SU-DHL-6 (cell line): ENCODE measurements at regions not wholly inside any gene's neighbourhood (a gene's known extent, or its start where the extent isn't known, plus 50 kb on each side); places are given as distances from the start of the nearest gene placed in this dataset.

ENCODE experiments used
- H2AFZ ChIP-seq: fragments of 200-600 bp; sonication (generic); 2 replicates; pipeline ENCODE4 v1.6.1; 2014; ENCODE audit warnings: low read depth, mild to moderate bottlenecking, moderate library complexity, mixed read lengths, antibody characterized with exemption, low read length; ENCODE audit not compliant: severe bottlenecking
- H3F3A ChIP-seq: fragments of 200-600 bp; shearing (Covaris generic); 2 replicates; pipeline ENCODE4 v1.6.0; 2016; ENCODE audit warnings: antibody characterized with exemption, mild to moderate bottlenecking; ENCODE audit not compliant: insufficient read depth
- H3K27ac ChIP-seq: fragments of 200-600 bp; sonication (generic); 2 replicates; pipeline ENCODE4 v1.5.1; 2016; ENCODE audit warnings: low read depth, mild to moderate bottlenecking, low read length, moderate library complexity, mixed read lengths
- H3K27me3 ChIP-seq: fragments of 200-600 bp; sonication (generic), shearing (Covaris generic); 2 replicates; pipeline ENCODE4 v1.6.0; 2014; ENCODE audit warnings: mild to moderate bottlenecking, low read length
- H3K36me3 ChIP-seq: fragments of 200-600 bp; sonication (generic); 2 replicates; pipeline ENCODE4 v1.6.1; 2014; ENCODE audit warnings: mild to moderate bottlenecking, low read length, mixed read lengths
- H3K4me2 ChIP-seq: fragments of 300-600, 200-600 bp; shearing (Covaris generic), sonication (generic); 2 replicates; pipeline ENCODE4 v1.6.0; 2014; ENCODE audit warnings: low read length, low read depth, mild to moderate bottlenecking; ENCODE audit not compliant: poor library complexity, severe bottlenecking
- H3K4me3 ChIP-seq: fragments of 200-600 bp; sonication (generic); 2 replicates; pipeline ENCODE4 v1.5.1; 2014; ENCODE audit warnings: antibody characterized with exemption, low read length, mild to moderate bottlenecking, mixed read lengths; ENCODE audit not compliant: insufficient read depth, poor library complexity, severe bottlenecking
- H3K79me2 ChIP-seq: fragments of 200-600 bp; sonication (generic); 2 replicates; pipeline ENCODE4 v1.6.1; 2014; ENCODE audit warnings: mild to moderate bottlenecking, low read length, moderate library complexity; ENCODE audit not compliant: insufficient read depth
- H3K9ac ChIP-seq: fragments of 200-600 bp; sonication (generic); 2 replicates; pipeline ENCODE4 v1.7.0; 2014; ENCODE audit warnings: mild to moderate bottlenecking, low read length
- H3K9me2 ChIP-seq: fragments of 200-600 bp; sonication (generic); replicated peaks from 2 replicates; pipeline ENCODE4 v1.6.1; 2014; ENCODE audit warnings: low read length; ENCODE audit not compliant: insufficient read depth
- H3K9me3 ChIP-seq: fragments of 200-600 bp; sonication (generic); 2 replicates; pipeline ENCODE4 v1.6.1; 2014; ENCODE audit warnings: low read length, mixed read lengths; ENCODE audit not compliant: insufficient read depth
- H4K20me1 ChIP-seq: fragments of 200-600 bp; sonication (generic); 2 replicates; pipeline ENCODE4 v1.6.1; 2014; ENCODE audit warnings: low read depth, mild to moderate bottlenecking, antibody characterized with exemption, low read length, moderate library complexity, mixed read lengths
- CTCF ChIP-seq: fragments of 200-600 bp; sonication (generic); IDR thresholded peaks from one replicate; pipeline ENCODE4 v1.5.1; 2017; ENCODE audit warnings: antibody characterized with exemption, mild to moderate bottlenecking, low read length, moderate library complexity; ENCODE audit not compliant: insufficient read depth, poor library complexity, severe bottlenecking
- EZH2phosphoT487 ChIP-seq: fragments of 200-600 bp; sonication (generic), shearing (Covaris generic); conservative IDR thresholded peaks from 2 replicates; pipeline ENCODE4 v1.6.1; 2018; ENCODE audit warnings: mild to moderate bottlenecking, antibody characterized with exemption, low read length, moderate library complexity, mixed read lengths

- no peaks in the 10 kb centered on the region for H3F3A ChIP-seq
- H2AFZ ChIP-seq = no peak overlapping the region
- no peak overlapping the region for H3K4me2 ChIP-seq
- H3K9ac ChIP-seq = no peak overlapping the region
- H3K4me3 ChIP-seq = no peak overlapping the region
- H3K9me2 ChIP-seq = no peaks in the 10 kb centered on the region
- no peaks in the 10 kb centered on the region; the same call in 1 of the 2 replicates for H4K20me1 ChIP-seq
- TF ChIP-seq EZH2phosphoT487 (no peak), CTCF (no peak)
- no peaks in the 10 kb centered on the region for H3K36me3 ChIP-seq
- no peaks in the 10 kb centered on the region for H3K9me3 ChIP-seq
- H3K79me2 ChIP-seq = no peaks in the 10 kb centered on the region
- H3K27ac ChIP-seq = no peak overlapping the region
- 0 out of 2 replicates have a peak, but pooled peaks cover 2% of the 10 kb centered on the region for H3K27me3 ChIP-seq
Observed at GRCh38 chr6:27619436-27619835, 146.5 kb upstream of the ZNF184 start.

- H3K27ac ChIP-seq = no peak overlapping the region
- no peak overlapping the region for H3K4me2 ChIP-seq
Observed at GRCh38 chr6:27617700-27618689, 145.1 kb upstream of the ZNF184 start.

GRCh38 chr6:27617046-27617687 lies 144.3 kb upstream of the ZNF184 start:
- no peak overlapping the region for H3K9ac ChIP-seq
- H3K36me3 ChIP-seq = no peaks in the 10 kb centered on the region
- no peaks in the 10 kb centered on the region for H3F3A ChIP-seq
- H3K9me2 ChIP-seq = no peaks in the 10 kb centered on the region
- no peak overlapping the region for H3K4me3 ChIP-seq
- H3K9me3 ChIP-seq = no peaks in the 10 kb centered on the region
- H3K27me3 ChIP-seq = 0 out of 2 replicates have a peak, but pooled peaks cover 2% of the 10 kb centered on the region
- H2AFZ ChIP-seq = peak overlapping the region; percentile 22
- H3K4me2 ChIP-seq = no peak overlapping the region
- TF ChIP-seq CTCF (no peak), EZH2phosphoT487 (no peak)
- H4K20me1 ChIP-seq = no peaks in the 10 kb centered on the region; the same call in 1 of the 2 replicates
- H3K79me2 ChIP-seq = no peaks in the 10 kb centered on the region
- no peak overlapping the region for H3K27ac ChIP-seq

More at GRCh38 chr6:27617700-27618689, 145.1 kb upstream of the ZNF184 start:
- no peaks in the 10 kb centered on the region for H3K79me2 ChIP-seq
- TF ChIP-seq EZH2phosphoT487 (no peak), CTCF (no peak)
- no peak overlapping the region for H3K9ac ChIP-seq
- H3K36me3 ChIP-seq = no peaks in the 10 kb centered on the region
- no peaks in the 10 kb centered on the region for H3F3A ChIP-seq
- H3K4me3 ChIP-seq = no peak overlapping the region
- H4K20me1 ChIP-seq = no peaks in the 10 kb centered on the region; the same call in 1 of the 2 replicates
- H2AFZ ChIP-seq = no peak overlapping the region
- H3K27me3 ChIP-seq = 0 out of 2 replicates have a peak, but pooled peaks cover 2% of the 10 kb centered on the region
- H3K9me3 ChIP-seq = no peaks in the 10 kb centered on the region
- H3K9me2 ChIP-seq = no peaks in the 10 kb centered on the region
